ENCODE measurements at regions not wholly inside any gene's neighbourhood (a gene's known extent, or its start where the extent isn't known, plus 50 kb on each side); places are given as distances from the start of the nearest gene placed in this dataset.

DNA sequence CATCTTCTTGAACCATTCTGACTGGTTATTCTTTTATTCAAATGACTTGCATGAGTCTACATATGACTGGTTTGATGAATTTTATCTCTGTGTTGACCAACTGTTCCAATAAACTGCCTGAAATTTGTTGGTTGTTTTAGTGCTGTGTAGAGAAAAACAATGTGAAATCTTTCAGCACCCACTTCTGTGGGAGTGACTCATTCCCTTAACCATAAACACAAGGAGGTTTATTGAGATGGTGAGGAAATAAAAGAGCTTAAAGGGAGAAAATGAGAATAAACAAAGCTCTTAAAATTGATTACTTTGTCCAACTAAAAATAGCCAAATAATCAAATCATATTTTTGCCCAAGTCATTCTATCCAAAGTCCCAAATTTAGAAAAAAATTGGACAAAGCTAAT is 341.1 kb downstream of the TGFB2 start:
- TF ChIP-seq, protein P1, sequence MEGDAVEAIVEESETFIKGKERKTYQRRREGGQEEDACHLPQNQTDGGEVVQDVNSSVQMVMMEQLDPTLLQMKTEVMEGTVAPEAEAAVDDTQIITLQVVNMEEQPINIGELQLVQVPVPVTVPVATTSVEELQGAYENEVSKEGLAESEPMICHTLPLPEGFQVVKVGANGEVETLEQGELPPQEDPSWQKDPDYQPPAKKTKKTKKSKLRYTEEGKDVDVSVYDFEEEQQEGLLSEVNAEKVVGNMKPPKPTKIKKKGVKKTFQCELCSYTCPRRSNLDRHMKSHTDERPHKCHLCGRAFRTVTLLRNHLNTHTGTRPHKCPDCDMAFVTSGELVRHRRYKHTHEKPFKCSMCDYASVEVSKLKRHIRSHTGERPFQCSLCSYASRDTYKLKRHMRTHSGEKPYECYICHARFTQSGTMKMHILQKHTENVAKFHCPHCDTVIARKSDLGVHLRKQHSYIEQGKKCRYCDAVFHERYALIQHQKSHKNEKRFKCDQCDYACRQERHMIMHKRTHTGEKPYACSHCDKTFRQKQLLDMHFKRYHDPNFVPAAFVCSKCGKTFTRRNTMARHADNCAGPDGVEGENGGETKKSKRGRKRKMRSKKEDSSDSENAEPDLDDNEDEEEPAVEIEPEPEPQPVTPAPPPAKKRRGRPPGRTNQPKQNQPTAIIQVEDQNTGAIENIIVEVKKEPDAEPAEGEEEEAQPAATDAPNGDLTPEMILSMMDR (IDR thresholded peaks at IDR 0.05; ENCODE audit: control extremely low read depth in 1 of 3, insufficient read depth in 1 of 3, low read depth in 1 of 3, low read length in 3 of 3): no peak
- TF ChIP-seq RNF2 (IDR thresholded peaks at IDR 0.05; ENCODE audit: borderline replicate concordance, low read depth, low read length, missing control alignments, poor library complexity, severe bottlenecking): no peak
- TF ChIP-seq POU5F1 (IDR thresholded peaks at IDR 0.05; ENCODE audit: low read depth, low read length): no peak
